GM12878 (cell line): ENCODE measurements at regions not wholly inside any gene's neighbourhood (a gene's known extent, or its start where the extent isn't known, plus 50 kb on each side); places are given as distances from the start of the nearest gene placed in this dataset.

Experiments
- ATAC-seq: fragments of 200-7000 bp; cut with Tn5 transposase; 3 replicates; pipeline ENCODE4 v1.9.1; 2020; ENCODE audit warnings: mild to moderate bottlenecking, moderate library complexity
- BruUV-seq: library from RNA; stranded (reverse); fragments of 400-500 nt; replicated peaks from 2 replicates; lab custom pipeline; 2021; lab: Mats Ljungman, UMichigan
- CTCF ChIA-PET: fragments of 300-600 bp; sonication (Branson Sonifier 250); formaldehyde crosslinking; extraction: SDS; loops from one replicate; lab custom pipeline; 2021; ENCODE audit warnings: inconsistent platforms; lab: Yijun Ruan, JAX
- POLR2A ChIA-PET: fragments of 350-600 bp; formaldehyde crosslinking; extraction: SDS; loops from one replicate; lab custom pipeline; 2021; ENCODE audit warnings: inconsistent platforms; lab: Charles Lee
- RAD21 ChIA-PET: fragments of 300-600 bp; sonication (Branson Sonifier 250); formaldehyde crosslinking; loops from one replicate; lab custom pipeline; 2023; ENCODE audit warnings: antibody characterized with exemption; ENCODE audit not compliant: unreplicated experiment; lab: Charles Lee
- SMC1A ChIA-PET: fragments of 300-600 bp; sonication (Branson Sonifier 250); formaldehyde crosslinking; loops from one replicate; lab custom pipeline; 2023; ENCODE audit not compliant: unreplicated experiment, uncharacterized antibody; lab: Charles Lee
- DNase-seq: peaks from one replicate; pipeline ENCODE4 v3.0.0-alpha.2; 2011; ENCODE audit warnings: low read depth, low spot score
- FAIRE-seq: peaks from 3 replicates; lab custom pipeline; 2011; peaks lifted over from hg19 to GRCh38; lab: Jason Lieb, UNC
- H2AFZ ChIP-seq: 2 replicates; pipeline ENCODE4 v1.6.0; 2011; ENCODE audit warnings: low read depth, low read length, control low read depth; ENCODE audit not compliant: control insufficient read depth
- H3K27ac ChIP-seq: 2 replicates; pipeline ENCODE4 v1.5.1; 2011; ENCODE audit warnings: control low read depth; ENCODE audit not compliant: control insufficient read depth, insufficient read depth
- H3K27me3 ChIP-seq, 2 experiments: replicated peaks in 1 of 2; 2 replicates each; pipeline versions ENCODE4 v1.6.0 to v1.6.1; 2011; ENCODE audit warnings: low read length in 1 of 2; ENCODE audit not compliant: control insufficient read depth in 2 of 2, insufficient read depth in 2 of 2
- H3K36me3 ChIP-seq, 2 experiments: 2 replicates each; pipeline ENCODE4 v1.5.1; 2011; ENCODE audit warnings: low read length in 1 of 2; ENCODE audit not compliant: control insufficient read depth in 2 of 2, insufficient read depth in 2 of 2
- H3K4me1 ChIP-seq: 2 replicates; pipeline ENCODE4 v1.6.1; 2011; ENCODE audit warnings: mild to moderate bottlenecking, low read length, moderate library complexity, mixed read lengths; ENCODE audit not compliant: control insufficient read depth, insufficient read depth
- H3K4me2 ChIP-seq: 2 replicates; pipeline ENCODE4 v1.6.0; 2011; ENCODE audit warnings: control low read depth; ENCODE audit not compliant: control insufficient read depth, insufficient read depth
- H3K4me3 ChIP-seq: fragments of 200-600 bp; sonication (generic); 2 replicates; pipeline ENCODE4 v1.5.1; 2016
- H3K79me2 ChIP-seq: 2 replicates; pipeline ENCODE4 v1.6.0; 2011; ENCODE audit warnings: low read length; ENCODE audit not compliant: control insufficient read depth, insufficient read depth
- H3K9ac ChIP-seq: 2 replicates; pipeline ENCODE4 v1.8.0; 2011; ENCODE audit warnings: low read length, control low read depth, mixed read lengths; ENCODE audit not compliant: control insufficient read depth, insufficient read depth
- H3K9me3 ChIP-seq: replicated peaks from 3 replicates; pipeline ENCODE4 v1.5.1; 2011; ENCODE audit warnings: mild to moderate bottlenecking, low read length; ENCODE audit not compliant: control insufficient read depth, insufficient read depth
- H4K20me1 ChIP-seq: 2 replicates; pipeline ENCODE4 v1.6.0; 2011; ENCODE audit not compliant: control insufficient read depth, insufficient read depth
- ATF2 ChIP-seq: IDR thresholded peaks from 2 replicates; pipeline ENCODE4 v1.6.1; 2012; ENCODE audit warnings: low read length, inconsistent platforms
- ATF7 ChIP-seq: fragments of 450-650 bp; IDR thresholded peaks from 2 replicates; pipeline ENCODE4 v1.6.1; 2016; ENCODE audit warnings: low read depth, mild to moderate bottlenecking
- BACH1 ChIP-seq: fragments of 450-650 bp; IDR thresholded peaks from 2 replicates; pipeline ENCODE4 v1.6.1; 2017; ENCODE audit warnings: mild to moderate bottlenecking, borderline replicate concordance
- CEBPB ChIP-seq, 2 experiments: fragments of 150-350 bp in 1 of 2; IDR thresholded peaks; 2 replicates each; pipeline ENCODE4 v1.6.1; 2012 to 2014; ENCODE audit warnings: low read depth in 2 of 2, low read length in 2 of 2, borderline replicate concordance in 1 of 2, inconsistent platforms in 1 of 2
- EGR1 ChIP-seq, 2 experiments: IDR thresholded peaks; 1 replicate in 1 of 2; 2 replicates in 1 of 2; pipeline ENCODE4 v1.6.1; 2011 to 2012; ENCODE audit warnings: low read depth in 2 of 2, low read length in 2 of 2, borderline replicate concordance in 1 of 2, mild to moderate bottlenecking in 1 of 2, moderate library complexity in 1 of 2
- FOS ChIP-seq: IDR thresholded peaks from 3 replicates; pipeline ENCODE4 v1.6.1; 2011; ENCODE audit warnings: borderline replicate concordance; ENCODE audit not compliant: insufficient read length; ENCODE audit errors: extremely low read depth
- JUND ChIP-seq: IDR thresholded peaks from 2 replicates; pipeline ENCODE4 v1.6.1; 2012; ENCODE audit warnings: low read depth, mild to moderate bottlenecking, low read length, improper control_type of control experiment, moderate library complexity
- KAT2A ChIP-seq: conservative IDR thresholded peaks from 2 replicates; pipeline ENCODE4 v1.6.1; 2011; ENCODE audit warnings: low read depth, low read length; ENCODE audit not compliant: control insufficient read depth
- MEF2A ChIP-seq: IDR thresholded peaks from 2 replicates; pipeline ENCODE4 v1.6.1; 2011; ENCODE audit warnings: low read depth, mild to moderate bottlenecking, low read length, moderate library complexity; ENCODE audit not compliant: insufficient read depth
- MEF2B ChIP-seq: fragments of 450-650 bp; IDR thresholded peaks from 2 replicates; pipeline ENCODE4 v1.6.1; 2018; ENCODE audit warnings: mild to moderate bottlenecking, moderate library complexity; ENCODE audit not compliant: partially characterized antibody, poor library complexity, severe bottlenecking
- MYB ChIP-seq: fragments of 150-350 bp; IDR thresholded peaks from 2 replicates; pipeline ENCODE4 v1.6.1; 2014; ENCODE audit warnings: mild to moderate bottlenecking, low read depth, low read length, borderline replicate concordance
- NBN ChIP-seq: fragments of 450-650 bp; IDR thresholded peaks from 2 replicates; pipeline ENCODE4 v1.6.1; 2016
- POLR2AphosphoS5 ChIP-seq: IDR thresholded peaks from 2 replicates; pipeline ENCODE4 v1.6.1; 2011; ENCODE audit warnings: mild to moderate bottlenecking, low read length, inconsistent platforms
- RBBP5 ChIP-seq: fragments of 200-600 bp; sonication (generic); conservative IDR thresholded peaks from 2 replicates; pipeline ENCODE4 v1.6.1; 2016
- SUZ12 ChIP-seq: fragments of 200-600 bp; sonication (generic); IDR thresholded peaks from one replicate; pipeline ENCODE4 v1.6.1; 2018; ENCODE audit warnings: antibody characterized with exemption, mild to moderate bottlenecking; ENCODE audit not compliant: unreplicated experiment
- WGBS: methylation state at CpG from one replicate; pipeline ENCODE4 v1.1.6; 2016; ENCODE audit warnings: low lambda C conversion rate; ENCODE audit not compliant: insufficient replicate concordance, insufficient coverage; ENCODE audit errors: missing lambda C conversion rate; 5-methylcytosine and 5-hydroxymethylcytosine counted together
- in situ Hi-C: fragments of 300-500 bp; cut with MboI; formaldehyde crosslinking; loops from 9 replicates; pipeline ENCODE4 v1.14.3; 2018; ENCODE audit warnings: mixed read lengths
- intact Hi-C: fragments of 100-400 bp; cut with micrococcal nuclease; formaldehyde crosslinking; loops from one replicate; pipeline ENCODE4 v1.14.2; 2022; ENCODE audit not compliant: unreplicated experiment
- TF ChIP-seq, protein P1 (sequence below): fragments of 450-650 bp; IDR thresholded peaks from 2 replicates; pipeline ENCODE4 v1.6.1; 2018; ENCODE audit warnings: mild to moderate bottlenecking, low read depth, moderate library complexity; ENCODE audit not compliant: partially characterized antibody
- TF ChIP-seq, protein P2 (sequence below): fragments of 450-650 bp; formaldehyde crosslinking; IDR thresholded peaks from 2 replicates; pipeline ENCODE4 v1.4.0; 2022; ENCODE audit warnings: mild to moderate bottlenecking, moderate library complexity

GRCh38 chr3:184635774-184636173 is 74.2 kb downstream of the EPHB3 start:
- FAIRE-seq (no peak), ATAC-seq (peak; percentile 15; the same call in 2 of the 3 replicates), DNase-seq (no peak)
- Histone ChIP-seq H3K9ac (no peak overlapping the region), H3K9me3 (no peaks in the 10 kb centered on the region), H4K20me1 (no peaks in the 10 kb centered on the region), H3K4me2 (no peak overlapping the region), H2AFZ (no peak overlapping the region), H3K79me2 (no peaks in the 10 kb centered on the region), H3K27me3 (peaks cover 1 to 9% of the 10 kb centered on the region in 2 experiments; a peak in 3 of 4 replicates), H3K27ac (no peak overlapping the region), H3K4me3 (no peak overlapping the region), H3K36me3 (no peaks in the 10 kb centered on the region), H3K4me1 (no peaks in the 10 kb centered on the region)
- ChIA-PET CTCF (no interaction called here), SMC1A (no interaction called here), RAD21 (no interaction called here), POLR2A (no interaction called here)
- intact Hi-C loops (no loop called here), in situ Hi-C loops (no loop called here)
- TF ChIP-seq ATF2 (no peak), CEBPB (IDR thresholded peaks at IDR 0.05; ENCODE audit: borderline replicate concordance in 1 of 2, low read depth in 2 of 2, low read length in 2 of 2) (no peak), MEF2B (no peak), RBBP5 (no peak), EGR1 (IDR thresholded peaks at IDR 0.05; ENCODE audit: borderline replicate concordance in 1 of 2, low read depth in 2 of 2, low read length in 2 of 2) (no peak), KAT2A (no peak), JUND (no peak), NBN (no peak), FOS (no peak), BACH1 (no peak), POLR2AphosphoS5 (no peak), MYB (no peak), SUZ12 (no peak), MEF2A (no peak), ATF7 (no peak)
- TF ChIP-seq, protein P1, sequence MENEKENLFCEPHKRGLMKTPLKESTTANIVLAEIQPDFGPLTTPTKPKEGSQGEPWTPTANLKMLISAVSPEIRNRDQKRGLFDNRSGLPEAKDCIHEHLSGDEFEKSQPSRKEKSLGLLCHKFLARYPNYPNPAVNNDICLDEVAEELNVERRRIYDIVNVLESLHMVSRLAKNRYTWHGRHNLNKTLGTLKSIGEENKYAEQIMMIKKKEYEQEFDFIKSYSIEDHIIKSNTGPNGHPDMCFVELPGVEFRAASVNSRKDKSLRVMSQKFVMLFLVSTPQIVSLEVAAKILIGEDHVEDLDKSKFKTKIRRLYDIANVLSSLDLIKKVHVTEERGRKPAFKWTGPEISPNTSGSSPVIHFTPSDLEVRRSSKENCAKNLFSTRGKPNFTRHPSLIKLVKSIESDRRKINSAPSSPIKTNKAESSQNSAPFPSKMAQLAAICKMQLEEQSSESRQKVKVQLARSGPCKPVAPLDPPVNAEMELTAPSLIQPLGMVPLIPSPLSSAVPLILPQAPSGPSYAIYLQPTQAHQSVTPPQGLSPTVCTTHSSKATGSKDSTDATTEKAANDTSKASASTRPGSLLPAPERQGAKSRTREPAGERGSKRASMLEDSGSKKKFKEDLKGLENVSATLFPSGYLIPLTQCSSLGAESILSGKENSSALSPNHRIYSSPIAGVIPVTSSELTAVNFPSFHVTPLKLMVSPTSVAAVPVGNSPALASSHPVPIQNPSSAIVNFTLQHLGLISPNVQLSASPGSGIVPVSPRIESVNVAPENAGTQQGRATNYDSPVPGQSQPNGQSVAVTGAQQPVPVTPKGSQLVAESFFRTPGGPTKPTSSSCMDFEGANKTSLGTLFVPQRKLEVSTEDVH: no peak
- TF ChIP-seq, protein P2, sequence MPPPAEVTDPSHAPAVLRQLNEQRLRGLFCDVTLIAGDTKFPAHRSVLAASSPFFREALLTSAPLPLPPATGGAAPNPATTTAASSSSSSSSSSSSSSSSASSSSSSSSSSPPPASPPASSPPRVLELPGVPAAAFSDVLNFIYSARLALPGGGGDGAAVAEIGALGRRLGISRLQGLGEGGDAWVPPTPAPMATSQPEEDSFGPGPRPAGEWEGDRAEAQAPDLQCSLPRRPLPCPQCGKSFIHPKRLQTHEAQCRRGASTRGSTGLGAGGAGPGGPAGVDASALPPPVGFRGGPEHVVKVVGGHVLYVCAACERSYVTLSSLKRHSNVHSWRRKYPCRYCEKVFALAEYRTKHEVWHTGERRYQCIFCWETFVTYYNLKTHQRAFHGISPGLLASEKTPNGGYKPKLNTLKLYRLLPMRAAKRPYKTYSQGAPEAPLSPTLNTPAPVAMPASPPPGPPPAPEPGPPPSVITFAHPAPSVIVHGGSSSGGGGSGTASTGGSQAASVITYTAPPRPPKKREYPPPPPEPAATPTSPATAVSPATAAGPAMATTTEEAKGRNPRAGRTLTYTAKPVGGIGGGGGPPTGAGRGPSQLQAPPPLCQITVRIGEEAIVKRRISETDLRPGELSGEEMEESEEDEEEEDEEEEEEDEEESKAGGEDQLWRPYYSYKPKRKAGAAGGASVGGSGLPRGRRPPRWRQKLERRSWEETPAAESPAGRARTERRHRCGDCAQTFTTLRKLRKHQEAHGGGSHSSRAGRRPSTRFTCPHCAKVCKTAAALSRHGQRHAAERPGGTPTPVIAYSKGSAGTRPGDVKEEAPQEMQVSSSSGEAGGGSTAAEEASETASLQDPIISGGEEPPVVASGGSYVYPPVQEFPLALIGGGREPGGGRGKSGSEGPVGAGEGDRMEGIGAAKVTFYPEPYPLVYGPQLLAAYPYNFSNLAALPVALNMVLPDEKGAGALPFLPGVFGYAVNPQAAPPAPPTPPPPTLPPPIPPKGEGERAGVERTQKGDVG (CRISPR knock-in tag): no peak
- no TSS peak for BruUV-seq
- WGBS: 26% methylated on average over 13 of the region's 13 CpGs
